H1 (cell line): ENCODE measurements at regions not wholly inside any gene's neighbourhood (a gene's known extent, or its start where the extent isn't known, plus 50 kb on each side); places are given as distances from the start of the nearest gene placed in this dataset.

Experiments used
- CTCF ChIA-PET: fragments of 300-600 bp; sonication (Branson Sonifier 250); formaldehyde crosslinking; loops from one replicate; lab custom pipeline; 2021; ENCODE audit not compliant: partially characterized antibody; lab: Charles Lee
- POLR2A ChIA-PET: fragments of 300-600 bp; sonication (Branson Sonifier 250); formaldehyde crosslinking; loops from one replicate; lab custom pipeline; 2021; ENCODE audit warnings: inconsistent platforms; ENCODE audit not compliant: partially characterized antibody; lab: Charles Lee
- DNase-seq, 2 experiments: peaks; one replicate each; pipeline versions ENCODE4 v3.0.0 to v3.0.0-alpha.2; 2010 to 2022; ENCODE audit warnings: low spot score in 2 of 2, low read depth in 1 of 2, mixed read lengths in 1 of 2
- FAIRE-seq: peaks from 2 replicates; lab custom pipeline; 2011; peaks lifted over from hg19 to GRCh38; lab: Jason Lieb, UNC
- H2AFZ ChIP-seq: 2 replicates; pipeline ENCODE4 v1.8.1; 2012; ENCODE audit warnings: low read length, inconsistent platforms
- H2AK5ac ChIP-seq: 2 replicates; pipeline ENCODE4 v1.6.1; 2013; ENCODE audit warnings: low read depth, low read length
- H2BK120ac ChIP-seq: replicated peaks from 2 replicates; pipeline ENCODE3; 2013; ENCODE audit warnings: low read depth, low read length, inconsistent platforms
- H2BK12ac ChIP-seq: 2 replicates; pipeline ENCODE4 v1.6.1; 2013; ENCODE audit warnings: low read depth, low read length
- H2BK15ac ChIP-seq: 2 replicates; pipeline ENCODE4 v1.6.1; 2013; ENCODE audit warnings: low read length
- H2BK20ac ChIP-seq: 2 replicates; pipeline ENCODE4 v1.6.1; 2013; ENCODE audit warnings: low read length
- H2BK5ac ChIP-seq: 2 replicates; pipeline ENCODE4 v1.6.1; 2013; ENCODE audit warnings: low read depth, low read length
- H3K14ac ChIP-seq: 2 replicates; pipeline ENCODE4 v1.6.1; 2013; ENCODE audit warnings: inconsistent platforms; ENCODE audit not compliant: insufficient read length
- H3K18ac ChIP-seq: 2 replicates; pipeline ENCODE4 v1.6.1; 2013; ENCODE audit warnings: low read length; ENCODE audit errors: extremely low read depth
- H3K23ac ChIP-seq: 2 replicates; pipeline ENCODE4 v1.6.1; 2013; ENCODE audit warnings: inconsistent platforms; ENCODE audit not compliant: insufficient read length
- H3K23me2 ChIP-seq: 2 replicates; pipeline ENCODE4 v1.6.1; 2013; ENCODE audit warnings: low read depth, low read length
- H3K27ac ChIP-seq: 2 replicates; pipeline ENCODE4 v1.6.1; 2011; ENCODE audit warnings: low read depth, low read length, inconsistent platforms
- H3K27me3 ChIP-seq, 4 experiments: replicated peaks in 1 of 4; 1 replicate in 1 of 4; 2 replicates in 3 of 4; pipeline versions ENCODE4 v1.6.1 to v1.8.1; 2011 to 2013; ENCODE audit warnings: low read length in 3 of 4, mild to moderate bottlenecking in 3 of 4, inconsistent platforms in 2 of 4, mixed read lengths in 2 of 4, moderate library complexity in 1 of 4; ENCODE audit not compliant: control insufficient read depth in 3 of 4, insufficient read depth in 3 of 4; ENCODE audit errors: extremely low read depth in 1 of 4
- H3K36me3 ChIP-seq, 4 experiments: 2 replicates each; pipeline versions ENCODE4 v1.6.1 to v1.8.1; 2011 to 2013; ENCODE audit warnings: mild to moderate bottlenecking in 4 of 4, low read length in 3 of 4, moderate library complexity in 2 of 4, control low read depth in 1 of 4, inconsistent platforms in 1 of 4; ENCODE audit not compliant: insufficient read depth in 4 of 4, control insufficient read depth in 2 of 4
- H3K4ac ChIP-seq: replicated peaks from 2 replicates; pipeline ENCODE3; 2013; ENCODE audit warnings: low read length, low read depth, mixed read lengths, inconsistent platforms; ENCODE audit not compliant: insufficient read length
- H3K4me1 ChIP-seq, 4 experiments: replicated peaks in 1 of 4; 1 replicate in 1 of 4; 2 replicates in 3 of 4; pipeline versions ENCODE4 v1.6.1 to v1.8.1; 2011 to 2013; ENCODE audit warnings: low read length in 3 of 4, inconsistent platforms in 2 of 4, mixed read lengths in 1 of 4; ENCODE audit not compliant: insufficient read depth in 4 of 4, control insufficient read depth in 3 of 4
- H3K4me2 ChIP-seq, 2 experiments: 2 replicates each; pipeline versions ENCODE4 v1.6.1 to v1.8.1; 2011 to 2013; ENCODE audit warnings: low read depth in 2 of 2, low read length in 2 of 2, control low read depth in 1 of 2, inconsistent platforms in 1 of 2, mild to moderate bottlenecking in 1 of 2; ENCODE audit not compliant: insufficient read depth in 1 of 2
- H3K4me3 ChIP-seq, 4 experiments: fragments of 200-600, 300-600 bp in 1 of 4; sonication (generic), shearing (Covaris generic), sonication (Bioruptor Twin) in 1 of 4; 2 replicates each; pipeline versions ENCODE4 v1.5.1 to v1.8.1; 2011 to 2016; ENCODE audit warnings: low read length in 4 of 4, low read depth in 3 of 4, control low read depth in 2 of 4, inconsistent platforms in 2 of 4, mild to moderate bottlenecking in 2 of 4, mixed read lengths in 1 of 4, moderate library complexity in 1 of 4; ENCODE audit not compliant: insufficient read depth in 2 of 4; ENCODE audit errors: extremely low read depth in 1 of 4
- H3K56ac ChIP-seq: replicated peaks from 2 replicates; pipeline ENCODE3; 2013; ENCODE audit warnings: low read depth, mild to moderate bottlenecking, mixed read lengths, low read length, inconsistent platforms; ENCODE audit not compliant: insufficient read length
- H3K79me1 ChIP-seq: 2 replicates; pipeline ENCODE4 v1.6.1; 2013; ENCODE audit warnings: low read depth, low read length, control low read depth
- H3K79me2 ChIP-seq, 2 experiments: 2 replicates each; pipeline versions ENCODE4 v1.6.1 to v1.8.1; 2012 to 2013; ENCODE audit warnings: low read length in 2 of 2, mild to moderate bottlenecking in 2 of 2, inconsistent platforms in 1 of 2; ENCODE audit not compliant: insufficient read depth in 2 of 2, control insufficient read depth in 1 of 2
- H3K9ac ChIP-seq, 4 experiments: replicated peaks in 1 of 4; 1 replicate in 1 of 4; 2 replicates in 3 of 4; pipeline versions ENCODE4 v1.6.1 to v1.8.1; 2011 to 2013; ENCODE audit warnings: low read depth in 3 of 4, low read length in 3 of 4, control low read depth in 2 of 4, mild to moderate bottlenecking in 2 of 4, moderate library complexity in 2 of 4, inconsistent platforms in 1 of 4; ENCODE audit errors: extremely low read depth in 1 of 4
- H3K9me3 ChIP-seq, 2 experiments: 2 replicates each; pipeline versions ENCODE4 v1.6.1 to v1.8.1; 2012 to 2013; ENCODE audit warnings: mild to moderate bottlenecking in 2 of 2, moderate library complexity in 2 of 2, control low read depth in 1 of 2, inconsistent platforms in 1 of 2, low read depth in 1 of 2, low read length in 1 of 2, mixed read lengths in 1 of 2; ENCODE audit not compliant: insufficient read depth in 2 of 2
- H4K20me1 ChIP-seq, 2 experiments: replicated peaks in 1 of 2; 2 replicates each; pipeline versions ENCODE3 to v1.8.1; 2011 to 2013; ENCODE audit warnings: inconsistent platforms in 2 of 2, low read length in 2 of 2, mild to moderate bottlenecking in 1 of 2; ENCODE audit not compliant: insufficient read depth in 2 of 2, control insufficient read depth in 1 of 2
- H4K5ac ChIP-seq: 2 replicates; pipeline ENCODE4 v1.6.1; 2013; ENCODE audit warnings: low read length, low read depth, mixed read lengths, inconsistent platforms; ENCODE audit not compliant: insufficient read length
- H4K8ac ChIP-seq: 2 replicates; pipeline ENCODE4 v1.8.0; 2013; ENCODE audit warnings: mild to moderate bottlenecking, moderate library complexity, low read length, inconsistent platforms; ENCODE audit not compliant: insufficient read depth; ENCODE audit errors: extremely low read depth
- H4K91ac ChIP-seq: replicated peaks from 2 replicates; pipeline ENCODE3; 2013; ENCODE audit warnings: low read length, mixed read lengths, inconsistent platforms; ENCODE audit not compliant: insufficient read length
- BCL11A ChIP-seq, 2 experiments: IDR thresholded peaks; one replicate each; pipeline ENCODE4 v1.6.1; 2011; ENCODE audit warnings: low read depth in 2 of 2, low read length in 2 of 2, mild to moderate bottlenecking in 2 of 2
- EGR1 ChIP-seq: IDR thresholded peaks from 2 replicates; pipeline ENCODE4 v1.6.1; 2011; ENCODE audit warnings: low read depth, low read length, borderline replicate concordance
- GABPA ChIP-seq: IDR thresholded peaks from 2 replicates; pipeline ENCODE4 v1.6.1; 2011; ENCODE audit warnings: mild to moderate bottlenecking, low read length, moderate library complexity, borderline replicate concordance; ENCODE audit not compliant: insufficient read depth
- KDM1A ChIP-seq: fragments of 200-600, 300-600 bp; sonication (generic); IDR thresholded peaks from 2 replicates; pipeline ENCODE4 v1.7.1; 2016; ENCODE audit warnings: mild to moderate bottlenecking, low read length, borderline replicate concordance
- KDM4A ChIP-seq: IDR thresholded peaks from one replicate; pipeline ENCODE4 v1.7.1; 2012; ENCODE audit warnings: low read depth, mild to moderate bottlenecking, moderate library complexity, low read length, inconsistent platforms; ENCODE audit not compliant: severe bottlenecking
- POLR2AphosphoS5 ChIP-seq: IDR thresholded peaks from 2 replicates; pipeline ENCODE4 v1.6.1; 2011; ENCODE audit warnings: low read depth, low read length
- POU5F1 ChIP-seq: IDR thresholded peaks from 2 replicates; pipeline ENCODE4 v1.6.1; 2011; ENCODE audit warnings: low read depth, mild to moderate bottlenecking, low read length, moderate library complexity
- RNF2 ChIP-seq: fragments of 200-900, 300-1000 bp; sonication (generic); IDR thresholded peaks from 2 replicates; pipeline ENCODE4 v1.7.1; 2016; ENCODE audit warnings: borderline replicate concordance, low read depth, mild to moderate bottlenecking, antibody characterized with exemption, low read length; ENCODE audit not compliant: poor library complexity, severe bottlenecking; ENCODE audit errors: missing control alignments
- SAP30 ChIP-seq: fragments of 300-600 bp; sonication (generic); IDR thresholded peaks from 2 replicates; pipeline ENCODE4 v1.7.1; 2012; ENCODE audit warnings: low read length, moderate library complexity, mild to moderate bottlenecking, inconsistent platforms; ENCODE audit not compliant: insufficient read depth, insufficient replicate concordance
- TBP ChIP-seq: IDR thresholded peaks from 2 replicates; pipeline ENCODE4 v1.6.1; 2011; ENCODE audit warnings: low read depth, low read length, improper control_type of control experiment
- TCF12 ChIP-seq: IDR thresholded peaks from 2 replicates; pipeline ENCODE4 v1.6.1; 2011; ENCODE audit warnings: low read depth, mild to moderate bottlenecking, low read length
- WGBS, 2 experiments: shearing (Covaris generic) in 1 of 2; methylation state at CpG; one replicate each; pipeline versions ENCODE4 v1.1.6 to v1.1.7; 2013 to 2015; ENCODE audit warnings: low lambda C conversion rate in 2 of 2, mixed read lengths in 2 of 2, inconsistent platforms in 1 of 2, low coverage in 1 of 2, missing lambda C conversion rate in 1 of 2; ENCODE audit not compliant: insufficient replicate concordance in 2 of 2, insufficient coverage in 1 of 2, insufficient read length in 1 of 2; ENCODE audit errors: extremely low coverage in 1 of 2, missing lambda C conversion rate in 1 of 2; 5-methylcytosine and 5-hydroxymethylcytosine counted together

DNA sequence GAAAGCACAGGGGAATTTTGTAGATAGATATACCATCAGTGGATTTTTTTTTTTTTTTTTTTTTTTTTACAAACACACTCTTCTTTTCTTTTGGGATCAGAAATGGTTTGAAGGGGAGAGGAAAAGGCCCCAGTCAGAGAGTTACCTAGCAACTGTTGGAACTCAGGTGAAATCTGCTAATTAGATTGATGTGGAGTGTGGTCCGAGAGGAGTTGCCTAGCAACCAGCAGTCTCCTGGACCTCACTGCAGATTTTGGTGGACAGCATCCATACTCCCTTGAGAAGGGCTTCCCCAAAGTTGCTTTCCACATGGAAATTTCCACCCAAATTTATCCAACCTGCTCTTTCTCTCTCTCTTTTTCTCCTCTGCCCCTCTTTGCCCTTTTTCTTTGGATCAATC lies 165.4 kb downstream of the UTP18 start:
- no peaks in the 10 kb centered on the region for H3K79me1 ChIP-seq
- WGBS, 2 experiments = 92% methylated on average over 1 of the region's 1 CpG; no CpG with 5 or more reads in 1 of the 2 experiments
- H4K20me1 ChIP-seq = no peaks in the 10 kb centered on the region
- peaks cover 3 to 7% of the 10 kb centered on the region in 2 experiments; a peak in 1 of 4 replicates for H3K9me3 ChIP-seq
- DNase-seq (no peak), FAIRE-seq (no peak)
- no peak overlapping the region for H2BK12ac ChIP-seq
- no peak overlapping the region for H2AK5ac ChIP-seq
- H3K14ac ChIP-seq = no peak overlapping the region
- CTCF ChIA-PET = no interaction called here
- no peaks in the 10 kb centered on the region for H3K36me3 ChIP-seq
- H3K4me3 ChIP-seq = no peak overlapping the region
- no peak overlapping the region for H2BK15ac ChIP-seq
- H3K4me2 ChIP-seq = no peak overlapping the region
- H3K9ac ChIP-seq = no peak overlapping the region
- H4K91ac ChIP-seq = no peak overlapping the region
- H3K27me3 ChIP-seq = no peaks in the 10 kb centered on the region
- POLR2A ChIA-PET = no interaction called here
- no peak overlapping the region for H3K18ac ChIP-seq
- H2BK120ac ChIP-seq = no peak overlapping the region
- no peak overlapping the region for H4K8ac ChIP-seq
- no peak overlapping the region for H3K4ac ChIP-seq
- H3K56ac ChIP-seq = no peak overlapping the region
- no peak overlapping the region for H3K23ac ChIP-seq
- no peak overlapping the region for H2BK5ac ChIP-seq
- no peaks in the 10 kb centered on the region for H3K79me2 ChIP-seq
- H3K27ac ChIP-seq = no peak overlapping the region
- H3K23me2 ChIP-seq = no peaks in the 10 kb centered on the region
- no peak overlapping the region for H2BK20ac ChIP-seq
- no peak overlapping the region for H4K5ac ChIP-seq
- no peak for TF ChIP-seq POU5F1
- no peak for TF ChIP-seq BCL11A (IDR thresholded peaks at IDR 0.05; ENCODE audit: low read depth in 2 of 2, low read length in 2 of 2)
- no peak for TF ChIP-seq GABPA
- no peak for TF ChIP-seq EGR1
- no peak for TF ChIP-seq KDM1A
- TF ChIP-seq RNF2 = no peak
- no peak for TF ChIP-seq POLR2AphosphoS5
- no peak for TF ChIP-seq SAP30
- no peak for TF ChIP-seq TBP
- no peak for TF ChIP-seq TCF12
- no peak for TF ChIP-seq KDM4A
- peaks cover 0 to 3% (median 0%) of the 10 kb centered on the region in 4 experiments; a peak in 1 of 7 replicates for H3K4me1 ChIP-seq
- no peak overlapping the region for H2AFZ ChIP-seq
